ENCODE measurements at regions not wholly inside any gene's neighbourhood (a gene's known extent, or its start where the extent isn't known, plus 50 kb on each side); places are given as distances from the start of the nearest gene placed in this dataset.

GRCh38 chr2:114079366-114080004, 189.6 kb downstream of the ACTR3 start:
- TF ChIP-seq CTCF (conservative IDR thresholded peaks at IDR 0.05 in 1 of 2, IDR thresholded peaks at IDR 0.05 in 1 of 2; ENCODE audit: extremely low read depth in 1 of 2, insufficient read depth in 1 of 2, low read depth in 1 of 2, low read length in 2 of 2) (no peak), EZH2 (IDR thresholded peaks at IDR 0.05; ENCODE audit: borderline replicate concordance, low read length) (no peak)
